ENCODE measurements at regions not wholly inside any gene's neighbourhood (a gene's known extent, or its start where the extent isn't known, plus 50 kb on each side); places are given as distances from the start of the nearest gene placed in this dataset.

DNA sequence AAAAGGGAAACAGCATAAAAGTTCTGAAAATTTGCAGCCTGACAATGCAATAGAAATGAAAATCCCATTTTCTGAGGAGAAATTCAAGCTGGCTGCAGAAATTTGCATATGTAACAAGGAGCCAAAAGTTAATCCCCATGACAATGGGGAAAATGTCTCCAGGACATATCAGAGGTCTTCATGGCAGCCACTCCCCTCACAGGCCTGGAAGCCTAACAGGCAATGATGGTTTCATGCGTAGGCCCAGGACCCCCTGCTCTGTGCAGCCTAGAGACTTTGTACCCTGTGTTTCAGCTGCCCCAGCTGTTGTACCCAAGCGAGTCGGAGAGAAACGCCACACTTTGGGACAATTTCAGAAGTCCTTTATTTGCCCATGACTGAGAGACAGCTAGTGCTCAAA, 701.3 kb upstream of the KLHL1 start:
- H3K4me3 ChIP-seq (ENCODE audit: low read depth, low read length): no peak overlapping the region
- TF ChIP-seq, protein P1, sequence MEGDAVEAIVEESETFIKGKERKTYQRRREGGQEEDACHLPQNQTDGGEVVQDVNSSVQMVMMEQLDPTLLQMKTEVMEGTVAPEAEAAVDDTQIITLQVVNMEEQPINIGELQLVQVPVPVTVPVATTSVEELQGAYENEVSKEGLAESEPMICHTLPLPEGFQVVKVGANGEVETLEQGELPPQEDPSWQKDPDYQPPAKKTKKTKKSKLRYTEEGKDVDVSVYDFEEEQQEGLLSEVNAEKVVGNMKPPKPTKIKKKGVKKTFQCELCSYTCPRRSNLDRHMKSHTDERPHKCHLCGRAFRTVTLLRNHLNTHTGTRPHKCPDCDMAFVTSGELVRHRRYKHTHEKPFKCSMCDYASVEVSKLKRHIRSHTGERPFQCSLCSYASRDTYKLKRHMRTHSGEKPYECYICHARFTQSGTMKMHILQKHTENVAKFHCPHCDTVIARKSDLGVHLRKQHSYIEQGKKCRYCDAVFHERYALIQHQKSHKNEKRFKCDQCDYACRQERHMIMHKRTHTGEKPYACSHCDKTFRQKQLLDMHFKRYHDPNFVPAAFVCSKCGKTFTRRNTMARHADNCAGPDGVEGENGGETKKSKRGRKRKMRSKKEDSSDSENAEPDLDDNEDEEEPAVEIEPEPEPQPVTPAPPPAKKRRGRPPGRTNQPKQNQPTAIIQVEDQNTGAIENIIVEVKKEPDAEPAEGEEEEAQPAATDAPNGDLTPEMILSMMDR (IDR thresholded peaks at IDR 0.05; ENCODE audit: control insufficient read depth, extremely low read depth, insufficient read depth): no peak
- DNase-seq (ENCODE audit: low read depth): no peak

DNA sequence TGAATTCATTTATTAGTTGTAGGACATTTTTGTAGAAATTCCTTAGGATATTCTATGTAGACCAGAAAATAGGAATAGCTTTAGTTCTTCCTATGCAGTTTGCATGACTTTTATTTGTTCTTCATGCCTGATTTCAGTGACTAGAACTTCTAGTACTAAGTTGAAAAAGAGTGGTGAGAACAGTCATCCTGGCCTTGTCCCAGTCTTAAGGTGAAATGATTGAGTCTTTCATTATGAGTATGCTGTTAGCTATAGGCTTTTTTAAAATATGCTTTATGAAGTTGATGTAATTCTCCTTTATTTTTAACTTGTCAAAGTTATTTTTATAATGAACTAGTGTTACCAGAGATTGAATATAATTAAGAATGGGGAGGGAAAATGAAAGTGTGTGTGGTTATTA, 690.1 kb upstream of the KLHL1 start:
- H3K4me3 ChIP-seq (ENCODE audit: low read depth, low read length): no peak overlapping the region
- no peak for DNase-seq (ENCODE audit: low read depth)
- TF ChIP-seq, protein P1 (IDR thresholded peaks at IDR 0.05; ENCODE audit: control insufficient read depth, extremely low read depth, insufficient read depth): no peak

DNA sequence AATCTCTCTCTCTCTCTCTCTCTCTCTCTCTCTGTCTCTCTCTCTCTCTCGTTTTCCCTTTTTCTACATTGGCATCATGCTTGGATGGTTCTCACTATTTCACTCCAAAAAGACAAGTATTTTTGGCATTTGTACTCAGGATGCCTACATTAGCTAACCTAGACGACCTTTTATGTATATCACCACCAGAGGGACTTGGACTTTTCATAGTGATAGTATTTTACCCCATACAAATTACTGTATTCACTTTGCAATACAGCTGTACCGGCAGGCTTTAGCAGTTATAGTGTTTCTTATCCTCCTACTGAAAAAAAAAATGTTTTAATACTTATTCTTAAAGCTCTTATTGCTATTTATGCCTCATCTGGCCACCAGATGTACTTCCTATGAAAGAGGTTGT, 687.2 kb upstream of the KLHL1 start:
- TF ChIP-seq, protein P1 (IDR thresholded peaks at IDR 0.05; ENCODE audit: control insufficient read depth, extremely low read depth, insufficient read depth): no peak
- no peak for DNase-seq (ENCODE audit: low read depth)
- no peak overlapping the region for H3K4me3 ChIP-seq (ENCODE audit: low read depth, low read length)

DNA sequence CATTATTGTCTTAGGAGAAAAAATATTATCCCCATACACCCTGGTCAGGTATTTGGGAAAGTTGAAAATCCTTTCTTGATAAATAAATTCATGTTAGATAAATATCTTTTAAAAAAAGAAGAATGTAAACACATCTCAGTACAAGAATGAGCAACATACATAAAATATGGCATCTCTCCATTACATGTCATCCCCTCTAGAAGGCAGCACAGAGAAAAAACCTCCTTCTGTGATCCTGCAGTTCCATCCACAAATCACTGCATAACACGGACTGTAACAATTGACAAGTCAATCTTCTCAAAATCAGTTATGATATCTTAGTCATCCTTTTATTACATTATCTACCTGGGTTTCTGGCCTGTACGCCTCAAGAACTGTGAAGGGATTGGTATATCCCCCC, 683.9 kb upstream of the KLHL1 start:
- TF ChIP-seq, protein P1 (IDR thresholded peaks at IDR 0.05; ENCODE audit: control insufficient read depth, extremely low read depth, insufficient read depth): no peak
- DNase-seq (ENCODE audit: low read depth): no peak
- no peak overlapping the region for H3K4me3 ChIP-seq (ENCODE audit: low read depth, low read length)

DNA sequence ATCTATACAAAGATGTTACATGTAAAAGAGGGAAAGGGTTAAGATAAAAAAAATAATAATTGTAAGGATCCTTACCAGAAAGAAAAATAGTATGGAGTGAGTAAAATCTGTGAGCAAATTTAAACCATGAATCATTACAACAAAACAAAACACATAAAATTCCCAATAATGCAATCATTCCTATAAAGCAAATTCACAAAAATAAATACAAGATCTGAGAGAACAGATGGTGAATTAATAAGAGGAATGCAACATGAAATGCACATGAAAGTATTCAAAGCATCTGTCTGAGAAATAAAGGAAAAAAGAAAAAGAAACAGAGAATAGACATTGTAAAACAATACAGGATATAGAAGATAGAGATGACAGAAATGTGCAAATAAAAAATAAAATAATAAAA, 681.5 kb upstream of the KLHL1 start:
- H3K4me3 ChIP-seq (ENCODE audit: low read depth, low read length): no peak overlapping the region
- no peak for DNase-seq (ENCODE audit: low read depth)
- TF ChIP-seq, protein P1 (IDR thresholded peaks at IDR 0.05; ENCODE audit: control insufficient read depth, extremely low read depth, insufficient read depth): no peak

DNA sequence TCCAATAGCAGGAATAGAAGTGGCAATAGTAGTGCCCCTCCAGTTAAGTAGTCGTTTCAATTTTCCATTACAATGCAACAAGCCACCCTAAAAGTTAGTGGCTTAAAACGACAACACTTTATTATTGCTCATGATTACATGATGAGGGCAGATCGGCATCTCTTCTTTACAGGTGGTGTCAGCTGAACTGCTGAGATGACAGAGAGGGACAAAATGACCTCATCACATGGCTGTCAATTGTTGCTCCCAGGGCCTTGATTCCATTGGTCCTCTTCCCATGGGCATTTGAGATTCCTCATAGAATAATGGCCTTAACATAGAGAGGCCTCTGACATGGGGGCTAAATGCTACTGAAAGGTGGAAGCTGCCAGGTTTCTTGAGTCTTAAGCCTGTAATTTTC, 679.8 kb upstream of the KLHL1 start:
- no peak overlapping the region for H3K4me3 ChIP-seq (ENCODE audit: low read depth, low read length)
- TF ChIP-seq, protein P1 (IDR thresholded peaks at IDR 0.05; ENCODE audit: control insufficient read depth, extremely low read depth, insufficient read depth): no peak
- DNase-seq (ENCODE audit: low read depth): no peak

DNA sequence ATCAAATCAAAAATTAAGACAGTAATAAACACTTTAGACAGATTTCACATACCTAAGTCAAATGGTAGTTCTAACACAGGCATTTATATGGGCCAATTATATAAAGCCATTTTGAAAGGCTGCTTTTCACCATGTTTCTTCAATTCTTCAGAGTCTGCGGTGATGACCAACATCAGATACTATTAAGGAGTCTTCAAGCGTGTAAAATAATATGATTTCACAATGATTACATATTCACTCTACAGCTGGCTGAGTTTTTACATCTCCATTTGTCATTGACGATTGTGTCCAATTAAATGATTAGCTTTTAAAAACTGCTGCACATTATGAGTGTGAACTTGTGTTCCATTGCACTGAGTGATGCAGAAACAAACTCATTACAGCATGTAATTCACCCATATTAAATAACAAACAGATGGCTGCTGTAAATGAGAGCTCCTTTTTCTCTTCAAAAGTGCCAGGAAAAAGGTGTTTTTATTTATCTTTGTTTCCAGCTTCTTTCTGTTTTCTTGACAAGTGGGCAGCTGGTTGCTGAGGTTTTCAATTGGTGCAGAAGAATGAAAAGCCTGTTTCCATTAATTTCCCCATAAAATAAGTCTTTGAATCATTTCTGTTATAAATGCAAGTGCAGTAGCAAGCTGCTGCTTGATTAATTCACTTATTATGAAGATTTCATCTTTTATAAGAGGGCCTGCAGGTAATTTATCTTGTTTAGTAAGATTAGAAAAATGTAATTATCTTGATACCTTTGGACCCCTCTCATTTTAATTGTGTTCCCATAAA, 676.1 kb upstream of the KLHL1 start:
- no peak overlapping the region for H3K4me3 ChIP-seq (ENCODE audit: low read depth, low read length)
- TF ChIP-seq, protein P1 (IDR thresholded peaks at IDR 0.05; ENCODE audit: control insufficient read depth, extremely low read depth, insufficient read depth): no peak
- no peak for DNase-seq (ENCODE audit: low read depth)

Data from LNCaP clone FGC (cell line).